C4-2B (cell line): ENCODE measurements at regions not wholly inside any gene's neighbourhood (a gene's known extent, or its start where the extent isn't known, plus 50 kb on each side); places are given as distances from the start of the nearest gene placed in this dataset.

Experiments
- ZFX ChIP-seq: fragments of 450-650 bp; IDR thresholded peaks from 2 replicates; pipeline ENCODE4 v1.6.1; 2017
- TF ChIP-seq, protein P1 (sequence below): fragments of 450-650 bp; conservative IDR thresholded peaks from 2 replicates; pipeline ENCODE4 v1.5.1; 2017; ENCODE audit warnings: mild to moderate bottlenecking

- TF ChIP-seq, protein P1, sequence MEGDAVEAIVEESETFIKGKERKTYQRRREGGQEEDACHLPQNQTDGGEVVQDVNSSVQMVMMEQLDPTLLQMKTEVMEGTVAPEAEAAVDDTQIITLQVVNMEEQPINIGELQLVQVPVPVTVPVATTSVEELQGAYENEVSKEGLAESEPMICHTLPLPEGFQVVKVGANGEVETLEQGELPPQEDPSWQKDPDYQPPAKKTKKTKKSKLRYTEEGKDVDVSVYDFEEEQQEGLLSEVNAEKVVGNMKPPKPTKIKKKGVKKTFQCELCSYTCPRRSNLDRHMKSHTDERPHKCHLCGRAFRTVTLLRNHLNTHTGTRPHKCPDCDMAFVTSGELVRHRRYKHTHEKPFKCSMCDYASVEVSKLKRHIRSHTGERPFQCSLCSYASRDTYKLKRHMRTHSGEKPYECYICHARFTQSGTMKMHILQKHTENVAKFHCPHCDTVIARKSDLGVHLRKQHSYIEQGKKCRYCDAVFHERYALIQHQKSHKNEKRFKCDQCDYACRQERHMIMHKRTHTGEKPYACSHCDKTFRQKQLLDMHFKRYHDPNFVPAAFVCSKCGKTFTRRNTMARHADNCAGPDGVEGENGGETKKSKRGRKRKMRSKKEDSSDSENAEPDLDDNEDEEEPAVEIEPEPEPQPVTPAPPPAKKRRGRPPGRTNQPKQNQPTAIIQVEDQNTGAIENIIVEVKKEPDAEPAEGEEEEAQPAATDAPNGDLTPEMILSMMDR, result no peak
- no peak for TF ChIP-seq ZFX
Observed at GRCh38 chr15:96165775-96166174, 164.7 kb upstream of the NR2F2 start.
